PFSK-1 (cell line): ENCODE measurements at regions not wholly inside any gene's neighbourhood (a gene's known extent, or its start where the extent isn't known, plus 50 kb on each side); places are given as distances from the start of the nearest gene placed in this dataset.

ENCODE experiments used
- SIN3A ChIP-seq: IDR thresholded peaks from 2 replicates; pipeline ENCODE4 v1.6.1; 2012; ENCODE audit warnings: mild to moderate bottlenecking, low read length, moderate library complexity, borderline replicate concordance; ENCODE audit not compliant: insufficient read depth
- TAF1 ChIP-seq: IDR thresholded peaks from 2 replicates; pipeline ENCODE4 v1.6.1; 2012; ENCODE audit warnings: low read length, control low read depth, borderline replicate concordance; ENCODE audit not compliant: insufficient read depth
- TF ChIP-seq, protein P1 (sequence below), 2 experiments: IDR thresholded peaks; 2 replicates each; pipeline versions ENCODE4 v1.6.1 to v1.8.0; 2011 to 2012; ENCODE audit warnings: low read depth in 2 of 2, low read length in 2 of 2, control low read depth in 1 of 2, inconsistent platforms in 1 of 2, mild to moderate bottlenecking in 1 of 2, moderate library complexity in 1 of 2; ENCODE audit not compliant: insufficient read depth in 1 of 2

DNA sequence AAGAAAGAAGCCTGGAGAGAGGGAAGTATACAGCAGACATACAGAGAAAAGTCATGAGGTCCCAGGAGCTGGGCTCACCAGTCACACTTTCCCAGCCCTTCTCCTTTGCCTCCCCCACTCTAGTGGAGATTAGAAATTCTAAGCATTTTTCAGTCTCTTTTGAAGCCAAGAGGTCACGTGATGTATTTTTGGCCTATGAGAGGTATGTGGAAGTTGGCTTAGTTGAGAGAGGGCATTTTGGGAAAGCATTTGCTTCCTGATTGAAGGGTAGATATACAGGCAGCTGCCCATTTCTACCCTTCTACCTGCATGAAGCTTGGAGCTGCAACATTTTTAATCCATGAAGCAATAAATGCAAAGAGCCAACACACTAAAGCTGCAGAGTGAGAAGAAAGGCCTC lies 106.0 kb upstream of the TNFAIP3 start:
- no peak for TF ChIP-seq TAF1
- no peak for TF ChIP-seq SIN3A
- TF ChIP-seq, protein P1, sequence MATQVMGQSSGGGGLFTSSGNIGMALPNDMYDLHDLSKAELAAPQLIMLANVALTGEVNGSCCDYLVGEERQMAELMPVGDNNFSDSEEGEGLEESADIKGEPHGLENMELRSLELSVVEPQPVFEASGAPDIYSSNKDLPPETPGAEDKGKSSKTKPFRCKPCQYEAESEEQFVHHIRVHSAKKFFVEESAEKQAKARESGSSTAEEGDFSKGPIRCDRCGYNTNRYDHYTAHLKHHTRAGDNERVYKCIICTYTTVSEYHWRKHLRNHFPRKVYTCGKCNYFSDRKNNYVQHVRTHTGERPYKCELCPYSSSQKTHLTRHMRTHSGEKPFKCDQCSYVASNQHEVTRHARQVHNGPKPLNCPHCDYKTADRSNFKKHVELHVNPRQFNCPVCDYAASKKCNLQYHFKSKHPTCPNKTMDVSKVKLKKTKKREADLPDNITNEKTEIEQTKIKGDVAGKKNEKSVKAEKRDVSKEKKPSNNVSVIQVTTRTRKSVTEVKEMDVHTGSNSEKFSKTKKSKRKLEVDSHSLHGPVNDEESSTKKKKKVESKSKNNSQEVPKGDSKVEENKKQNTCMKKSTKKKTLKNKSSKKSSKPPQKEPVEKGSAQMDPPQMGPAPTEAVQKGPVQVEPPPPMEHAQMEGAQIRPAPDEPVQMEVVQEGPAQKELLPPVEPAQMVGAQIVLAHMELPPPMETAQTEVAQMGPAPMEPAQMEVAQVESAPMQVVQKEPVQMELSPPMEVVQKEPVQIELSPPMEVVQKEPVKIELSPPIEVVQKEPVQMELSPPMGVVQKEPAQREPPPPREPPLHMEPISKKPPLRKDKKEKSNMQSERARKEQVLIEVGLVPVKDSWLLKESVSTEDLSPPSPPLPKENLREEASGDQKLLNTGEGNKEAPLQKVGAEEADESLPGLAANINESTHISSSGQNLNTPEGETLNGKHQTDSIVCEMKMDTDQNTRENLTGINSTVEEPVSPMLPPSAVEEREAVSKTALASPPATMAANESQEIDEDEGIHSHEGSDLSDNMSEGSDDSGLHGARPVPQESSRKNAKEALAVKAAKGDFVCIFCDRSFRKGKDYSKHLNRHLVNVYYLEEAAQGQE (IDR thresholded peaks at IDR 0.05; ENCODE audit: insufficient read depth in 1 of 2, low read depth in 2 of 2, low read length in 2 of 2): no peak
